CD4-positive, alpha-beta T cell (primary cell): ENCODE measurements at regions not wholly inside any gene's neighbourhood (a gene's known extent, or its start where the extent isn't known, plus 50 kb on each side); places are given as distances from the start of the nearest gene placed in this dataset.

Experiments
- ATAC-seq: fragments of 200-7000 bp; cut with Tn5 transposase; one replicate; pipeline ENCODE4 v1.10.0; 2022; ENCODE audit warnings: mild to moderate bottlenecking; ENCODE audit not compliant: poor library complexity
- CTCF ChIA-PET: fragments of 350-600 bp; sonication (Branson Sonifier 250); formaldehyde crosslinking; loops from one replicate; lab custom pipeline; 2021; ENCODE audit warnings: antibody characterized with exemption, inconsistent platforms; lab: Charles Lee
- POLR2A ChIA-PET: fragments of 350-600 bp; sonication (Branson Sonifier 250); formaldehyde crosslinking; loops from one replicate; lab custom pipeline; 2021; ENCODE audit warnings: antibody characterized with exemption, inconsistent platforms; lab: Charles Lee
- DNase-seq, 14 experiments: peaks; one replicate each; pipeline ENCODE4 v3.0.0-alpha.2; 2013 to 2020; ENCODE audit warnings: mixed read lengths in 2 of 14
- H3K27ac ChIP-seq, 2 donors: one replicate each; pipeline versions ENCODE4 v1.5.1 to v1.7.0; 2013; ENCODE audit warnings: low read length in 2 of 2, low read depth in 1 of 2, mild to moderate bottlenecking in 1 of 2
- H3K27me3 ChIP-seq, 2 experiments: 1 replicate in 1 of 2; 2 replicates in 1 of 2; pipeline versions ENCODE4 v1.6.1 to v1.7.0; 2013; ENCODE audit warnings: low read length in 2 of 2, control low read depth in 1 of 2, mild to moderate bottlenecking in 1 of 2, moderate library complexity in 1 of 2; ENCODE audit not compliant: insufficient read depth in 2 of 2, control insufficient read depth in 1 of 2
- H3K36me3 ChIP-seq: one replicate; pipeline ENCODE4 v1.6.1; 2013; ENCODE audit warnings: low read length, control low read depth; ENCODE audit not compliant: insufficient read depth
- H3K4me1 ChIP-seq: one replicate; pipeline ENCODE4 v1.6.1; 2013; ENCODE audit warnings: low read length, control low read depth; ENCODE audit not compliant: insufficient read depth
- H3K4me3 ChIP-seq: one replicate; pipeline ENCODE4 v1.5.1; 2013; ENCODE audit warnings: mild to moderate bottlenecking, low read length, moderate library complexity
- H3K9me3 ChIP-seq, 2 experiments: 1 replicate in 1 of 2; 2 replicates in 1 of 2; pipeline versions ENCODE4 v1.6.1 to v1.7.0; 2013; ENCODE audit warnings: low read length in 2 of 2, mild to moderate bottlenecking in 2 of 2, control low read depth in 1 of 2, moderate library complexity in 1 of 2; ENCODE audit not compliant: control insufficient read depth in 1 of 2, insufficient read depth in 1 of 2
- H3K27ac Mint-ChIP-seq: one replicate; pipeline ENCODE4 v1.8.0; 2020; ENCODE audit warnings: mixed read lengths
- H3K27me3 Mint-ChIP-seq: one replicate; pipeline ENCODE4 v1.8.0; 2021; ENCODE audit warnings: mixed read lengths
- H3K36me3 Mint-ChIP-seq: one replicate; pipeline ENCODE4 v1.8.0; 2021; ENCODE audit warnings: low read depth, mixed read lengths
- H3K4me1 Mint-ChIP-seq: one replicate; pipeline ENCODE4 v1.8.0; 2021; ENCODE audit warnings: low read depth, mixed read lengths
- H3K4me3 Mint-ChIP-seq: one replicate; pipeline ENCODE4 v1.8.0; 2020; ENCODE audit warnings: mild to moderate bottlenecking, mixed read lengths
- H3K9me3 Mint-ChIP-seq: one replicate; pipeline ENCODE4 v1.8.0; 2020; ENCODE audit warnings: mixed read lengths
- CTCF ChIP-seq: fragments of 200-600 bp; IDR thresholded peaks from one replicate; pipeline ENCODE4 v1.8.0; 2022; ENCODE audit warnings: antibody characterized with exemption, mild to moderate bottlenecking
- intact Hi-C, 2 experiments: fragments of 100-400 bp; cut with DNase I in 1 of 2; cut with micrococcal nuclease in 1 of 2; formaldehyde crosslinking; loops; one replicate each; pipeline versions ENCODE4 v1.15.1 to v1.9.0; 2023 to 2025; cut with DNase I, micrococcal nuclease

GRCh38 chr3:188043891-188044290, 110.1 kb upstream of the LPP start:
- H3K9me3 ChIP-seq = no peaks in the 10 kb centered on the region
- no peaks in the 10 kb centered on the region for H3K27me3 ChIP-seq
- no peaks in the 10 kb centered on the region for H3K36me3 ChIP-seq
- H3K4me3 Mint-ChIP-seq = no peak overlapping the region
- no peak for DNase-seq
- no peaks in the 10 kb centered on the region for H3K27me3 Mint-ChIP-seq
- no peak overlapping the region for H3K4me3 ChIP-seq
- ChIA-PET POLR2A (interaction anchor here (1.2 kb wide), 1 partner anchor 72 kb away, joined by 3 read pairs; no protein-coding TSS in a partner anchor), CTCF (no interaction called here)
- intact Hi-C loops = no loop called here
- H3K27ac ChIP-seq = no peak overlapping the region
- H3K4me1 Mint-ChIP-seq = no peaks in the 10 kb centered on the region
- ATAC-seq = no peak
- no peak for TF ChIP-seq CTCF
- H3K36me3 Mint-ChIP-seq = no peaks in the 10 kb centered on the region
- no peak overlapping the region for H3K27ac Mint-ChIP-seq
- peaks cover 3% of the 10 kb centered on the region for H3K4me1 ChIP-seq
- H3K9me3 Mint-ChIP-seq = no peaks in the 10 kb centered on the region

GRCh38 chr3:188046561-188047211, 107.3 kb upstream of the LPP start:
- TF ChIP-seq CTCF = no peak
- ChIA-PET POLR2A (no interaction called here), CTCF (interaction anchor here (0.8 kb wide), 1 partner anchor 84 kb away, joined by 3 read pairs; no protein-coding TSS in a partner anchor)
- no peak overlapping the region for H3K4me3 Mint-ChIP-seq
- intact Hi-C loops = no loop called here
- H3K36me3 Mint-ChIP-seq = no peaks in the 10 kb centered on the region
- H3K27me3 Mint-ChIP-seq = no peaks in the 10 kb centered on the region
- H3K4me1 ChIP-seq = peaks cover 17% of the 10 kb centered on the region
- ATAC-seq (no peak), DNase-seq (no peak)
- no peaks in the 10 kb centered on the region for H3K9me3 ChIP-seq
- H3K27ac Mint-ChIP-seq = no peak overlapping the region
- H3K9me3 Mint-ChIP-seq = no peaks in the 10 kb centered on the region
- no peaks in the 10 kb centered on the region for H3K27me3 ChIP-seq
- H3K4me1 Mint-ChIP-seq = peaks cover 15% of the 10 kb centered on the region
- H3K27ac ChIP-seq = no peak overlapping the region
- no peaks in the 10 kb centered on the region for H3K36me3 ChIP-seq
- no peak overlapping the region for H3K4me3 ChIP-seq

- ChIA-PET CTCF (no interaction called here), POLR2A (no interaction called here)
- Histone ChIP-seq H3K27ac (no peak overlapping the region), H3K4me1 (peaks cover 20% of the 10 kb centered on the region), H3K9me3 (no peaks in the 10 kb centered on the region), H3K36me3 (no peaks in the 10 kb centered on the region), H3K27me3 (no peaks in the 10 kb centered on the region), H3K4me3 (no peak overlapping the region)
- H3K4me1 Mint-ChIP-seq = peaks cover 16% of the 10 kb centered on the region
- no peaks in the 10 kb centered on the region for H3K27me3 Mint-ChIP-seq
- no peak for TF ChIP-seq CTCF
- no peak overlapping the region for H3K27ac Mint-ChIP-seq
- ATAC-seq (no peak), DNase-seq (no peak)
- intact Hi-C loops = no loop called here
- H3K9me3 Mint-ChIP-seq = no peaks in the 10 kb centered on the region
- H3K4me3 Mint-ChIP-seq = no peak overlapping the region
- no peaks in the 10 kb centered on the region for H3K36me3 Mint-ChIP-seq
These were observed 106.4 kb upstream of the LPP start for GRCh38 chr3:188047536-188047935.
